Astrocyte of the spinal cord (primary cell): ENCODE measurements at regions not wholly inside any gene's neighbourhood (a gene's known extent, or its start where the extent isn't known, plus 50 kb on each side); places are given as distances from the start of the nearest gene placed in this dataset.

Source experiments
- DNase-seq: peaks from one replicate; pipeline ENCODE4 v3.0.0; 2011; ENCODE audit warnings: low read depth, low spot score
- H3K4me3 ChIP-seq: 2 replicates; pipeline ENCODE4 v1.5.1; 2011; ENCODE audit warnings: low read depth, mild to moderate bottlenecking, low read length, moderate library complexity
- in situ Hi-C: cut with HindIII; loops from 2 replicates; pipeline ENCODE4 v1.10.0; 2017; ENCODE audit warnings: low sequenced_read_pairs
- TF ChIP-seq, protein P1 (sequence below): IDR thresholded peaks from 2 replicates; pipeline ENCODE4 v1.5.1; 2012; ENCODE audit warnings: low read depth, mild to moderate bottlenecking, low read length, inconsistent platforms

DNA sequence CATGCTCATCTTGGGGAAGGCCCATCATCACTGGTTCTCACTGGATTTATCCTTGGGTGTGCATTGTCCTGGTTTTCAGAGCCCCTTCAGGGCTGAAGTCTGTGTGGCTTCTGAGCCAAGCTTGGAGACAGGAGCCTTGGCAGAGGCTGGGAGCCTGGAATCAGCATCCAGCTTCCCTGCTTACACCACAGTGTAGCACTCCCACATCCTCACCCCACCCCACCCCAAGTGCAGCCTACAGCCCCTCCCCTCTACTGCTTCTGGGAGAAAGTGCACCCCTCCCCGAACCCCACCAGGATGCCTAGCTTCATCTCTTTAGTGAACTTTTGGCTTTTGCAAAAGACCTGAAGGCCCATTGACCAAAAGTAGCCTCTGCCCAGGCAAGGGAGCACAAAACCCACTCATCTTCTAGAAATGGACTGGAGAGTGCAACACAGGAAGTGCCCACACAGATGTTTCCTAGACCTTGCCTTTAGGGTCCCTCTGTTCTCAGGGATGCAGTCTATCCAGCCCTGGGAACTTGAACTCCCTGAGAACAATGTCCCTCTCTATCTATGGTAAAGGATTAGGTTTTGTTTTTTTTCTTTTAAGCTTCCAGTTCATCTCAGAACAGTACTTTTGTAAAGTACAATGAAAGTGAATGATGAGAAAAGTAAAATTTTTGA, 189.7 kb downstream of the PALM2AKAP2 start:
- no peak for DNase-seq
- no peak overlapping the region for H3K4me3 ChIP-seq
- TF ChIP-seq, protein P1, sequence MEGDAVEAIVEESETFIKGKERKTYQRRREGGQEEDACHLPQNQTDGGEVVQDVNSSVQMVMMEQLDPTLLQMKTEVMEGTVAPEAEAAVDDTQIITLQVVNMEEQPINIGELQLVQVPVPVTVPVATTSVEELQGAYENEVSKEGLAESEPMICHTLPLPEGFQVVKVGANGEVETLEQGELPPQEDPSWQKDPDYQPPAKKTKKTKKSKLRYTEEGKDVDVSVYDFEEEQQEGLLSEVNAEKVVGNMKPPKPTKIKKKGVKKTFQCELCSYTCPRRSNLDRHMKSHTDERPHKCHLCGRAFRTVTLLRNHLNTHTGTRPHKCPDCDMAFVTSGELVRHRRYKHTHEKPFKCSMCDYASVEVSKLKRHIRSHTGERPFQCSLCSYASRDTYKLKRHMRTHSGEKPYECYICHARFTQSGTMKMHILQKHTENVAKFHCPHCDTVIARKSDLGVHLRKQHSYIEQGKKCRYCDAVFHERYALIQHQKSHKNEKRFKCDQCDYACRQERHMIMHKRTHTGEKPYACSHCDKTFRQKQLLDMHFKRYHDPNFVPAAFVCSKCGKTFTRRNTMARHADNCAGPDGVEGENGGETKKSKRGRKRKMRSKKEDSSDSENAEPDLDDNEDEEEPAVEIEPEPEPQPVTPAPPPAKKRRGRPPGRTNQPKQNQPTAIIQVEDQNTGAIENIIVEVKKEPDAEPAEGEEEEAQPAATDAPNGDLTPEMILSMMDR = no peak
- in situ Hi-C loops = no loop called here

DNA sequence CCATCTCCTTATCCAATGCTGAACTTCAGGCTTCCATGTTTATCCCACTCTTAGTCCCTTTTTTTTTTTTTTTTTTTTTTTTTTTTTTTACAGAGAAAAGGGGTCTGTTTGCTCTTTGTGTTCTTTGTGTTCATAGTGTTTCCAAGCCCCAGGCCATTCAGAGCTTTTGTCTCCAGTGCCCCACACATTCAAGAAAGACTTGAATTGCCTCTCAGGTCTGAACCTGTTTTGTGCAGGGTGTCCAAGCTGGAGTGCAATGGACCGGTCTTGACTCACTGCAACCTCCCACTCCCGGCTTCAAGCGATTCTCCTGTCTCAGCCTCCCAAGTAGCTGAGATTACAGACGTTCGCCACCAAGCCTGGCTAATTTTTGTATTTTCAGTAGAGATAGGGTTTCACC, 191.2 kb downstream of the PALM2AKAP2 start:
- no peak overlapping the region for H3K4me3 ChIP-seq
- in situ Hi-C loops = no loop called here
- TF ChIP-seq, protein P1 = no peak
- DNase-seq = no peak

DNA sequence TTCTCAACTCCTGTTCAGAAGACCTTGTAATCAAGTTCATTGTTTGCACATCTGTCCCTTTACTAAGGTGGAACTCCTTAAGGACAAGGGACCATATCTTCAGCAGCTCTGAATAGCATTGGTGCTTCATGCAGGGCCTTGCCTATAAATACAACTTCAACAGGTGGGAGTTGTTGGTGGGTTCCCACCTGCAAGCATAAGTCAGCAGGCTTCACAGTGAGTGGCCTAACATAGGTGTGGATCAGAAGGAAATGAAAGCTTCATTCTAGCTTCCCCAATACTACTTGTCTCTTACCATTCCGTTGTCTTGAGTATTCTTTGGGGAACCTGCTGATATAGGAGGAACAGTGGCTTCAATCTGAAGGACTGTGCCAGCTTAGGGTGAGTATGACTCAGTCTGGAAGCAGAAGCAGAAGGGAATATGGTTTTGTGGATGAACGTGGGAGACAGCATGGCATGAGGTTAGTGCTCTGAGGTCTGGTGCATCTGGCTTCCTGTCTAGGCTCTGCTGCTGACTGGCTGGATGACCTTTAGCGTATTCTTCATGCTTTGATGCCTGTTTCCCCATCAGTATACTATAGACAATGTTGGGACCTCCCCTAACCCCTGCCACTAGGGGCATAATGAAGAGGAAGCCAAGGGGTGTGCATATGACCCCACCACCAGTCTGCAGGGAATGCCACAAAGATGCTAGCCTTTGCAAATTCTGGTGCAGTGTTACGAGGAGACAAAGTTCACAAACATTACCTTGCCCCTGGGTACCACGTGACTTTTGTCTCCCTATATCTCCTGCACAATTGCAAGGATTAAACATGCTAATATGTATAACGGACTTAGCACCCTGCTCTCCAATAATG, 192.3 kb downstream of the PALM2AKAP2 start:
- TF ChIP-seq, protein P1 = no peak
- DNase-seq = no peak
- in situ Hi-C loops = no loop called here
- no peak overlapping the region for H3K4me3 ChIP-seq

DNA sequence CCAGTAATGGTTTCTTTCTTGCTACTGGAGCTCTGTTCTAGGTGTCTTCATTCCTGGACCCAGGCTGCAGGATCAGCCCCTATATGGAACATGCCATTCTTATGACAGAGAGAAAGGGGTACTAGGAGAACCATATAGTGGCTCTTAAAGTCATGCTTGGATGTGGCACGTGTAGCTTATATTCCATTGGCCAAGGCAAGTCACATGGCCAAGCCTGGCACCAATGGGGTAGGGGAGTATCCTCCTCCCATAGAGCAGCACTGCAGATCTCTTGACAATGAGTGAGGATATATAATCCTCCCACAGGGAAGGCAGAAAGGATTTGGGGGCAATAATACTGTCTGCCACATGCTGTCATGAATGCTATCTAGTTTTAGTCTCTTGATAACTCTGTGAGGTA, 193.3 kb downstream of the PALM2AKAP2 start:
- TF ChIP-seq, protein P1 = no peak
- in situ Hi-C loops = no loop called here
- no peak for DNase-seq
- no peak overlapping the region for H3K4me3 ChIP-seq

DNA sequence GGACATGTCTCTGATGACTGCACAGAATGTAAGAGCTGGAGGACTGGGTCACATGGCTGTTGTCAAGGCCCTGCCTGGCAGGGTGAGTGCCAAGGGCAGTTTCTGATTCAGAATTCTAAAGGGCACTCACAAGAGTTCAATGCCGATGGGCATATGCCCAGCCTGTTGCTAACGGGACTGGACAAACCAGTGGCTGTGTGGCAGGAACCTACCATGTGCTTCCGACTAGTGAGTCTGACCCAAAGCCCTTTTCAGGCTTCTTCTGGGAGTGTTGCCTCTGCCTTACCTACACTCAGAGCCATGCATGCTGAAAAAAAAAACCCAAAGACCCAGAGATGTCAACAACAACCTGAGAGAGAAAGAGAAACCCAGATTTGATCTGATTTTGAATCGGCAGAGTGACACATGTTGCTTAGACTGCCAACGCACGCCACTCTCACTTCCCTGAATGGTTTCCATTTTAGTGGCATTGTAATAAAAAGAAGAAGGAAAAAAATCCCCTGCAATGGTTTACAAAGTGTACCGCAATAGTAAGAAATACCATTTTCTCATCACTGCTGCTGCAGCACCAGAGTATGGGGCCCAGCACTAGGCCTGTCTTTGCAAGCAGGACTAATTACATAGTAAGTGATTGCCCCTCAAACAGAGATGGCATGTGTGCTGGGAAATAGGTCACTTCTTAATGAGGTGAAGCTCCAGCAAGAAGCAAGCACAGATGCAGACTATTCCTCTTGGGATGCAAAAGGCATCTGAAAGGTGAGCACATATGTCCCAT, 194.3 kb downstream of the PALM2AKAP2 start:
- no peak for DNase-seq
- in situ Hi-C loops = no loop called here
- TF ChIP-seq, protein P1 = no peak
- H3K4me3 ChIP-seq = no peak overlapping the region

DNA sequence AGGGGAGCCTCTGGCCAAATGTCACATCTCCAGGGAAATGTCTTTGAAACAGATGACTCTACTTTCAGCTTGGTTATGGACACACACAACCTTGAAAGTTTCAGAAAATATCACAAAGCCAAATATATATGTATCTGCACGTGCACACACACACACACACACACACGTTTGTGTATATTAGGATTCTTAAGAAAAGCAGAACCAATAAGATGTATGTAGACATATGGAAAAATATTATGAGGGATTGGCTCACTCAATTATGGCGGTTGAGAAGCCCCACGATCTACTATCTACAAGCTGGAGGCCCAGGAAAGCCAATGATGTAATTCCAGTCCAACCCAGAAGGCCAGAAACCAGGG, 194.9 kb downstream of the PALM2AKAP2 start:
- TF ChIP-seq, protein P1 = no peak
- in situ Hi-C loops = no loop called here
- H3K4me3 ChIP-seq = no peak overlapping the region
- DNase-seq = no peak
